ENCODE measurements at regions not wholly inside any gene's neighbourhood (a gene's known extent, or its start where the extent isn't known, plus 50 kb on each side); places are given as distances from the start of the nearest gene placed in this dataset.

DNA sequence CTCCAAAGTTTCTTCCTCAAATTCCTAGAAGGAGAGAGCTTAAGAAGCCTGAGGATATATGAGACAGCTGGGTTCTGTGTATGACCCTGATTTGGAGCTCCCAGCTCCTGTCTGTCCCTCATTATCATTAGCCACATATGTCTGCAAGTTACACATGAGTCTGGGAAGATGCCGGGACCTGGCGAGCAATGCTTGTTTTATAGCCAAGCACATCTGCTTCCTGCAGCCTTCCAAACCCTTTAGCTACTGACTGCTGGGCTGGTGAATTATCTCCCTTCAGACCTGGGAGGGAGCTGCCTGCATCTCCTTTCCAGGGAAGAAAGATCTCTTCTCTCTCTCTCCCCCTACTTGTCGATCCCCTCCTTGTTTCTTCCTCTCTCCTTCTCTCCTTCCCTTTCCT is 556.7 kb upstream of the BOD1L1 start:
- intact Hi-C loops (cut with DNase I; ENCODE audit: low total_unique reads) = no loop called here
- Histone ChIP-seq H3K4me1 (no peaks in the 10 kb centered on the region), H3K4me3 (no peak overlapping the region), H3K27ac (no peak overlapping the region), H3K27me3 (no peaks in the 10 kb centered on the region), H3K36me3 (no peaks in the 10 kb centered on the region), H3K9me3 (no peaks in the 10 kb centered on the region)
- TF ChIP-seq, protein P1, sequence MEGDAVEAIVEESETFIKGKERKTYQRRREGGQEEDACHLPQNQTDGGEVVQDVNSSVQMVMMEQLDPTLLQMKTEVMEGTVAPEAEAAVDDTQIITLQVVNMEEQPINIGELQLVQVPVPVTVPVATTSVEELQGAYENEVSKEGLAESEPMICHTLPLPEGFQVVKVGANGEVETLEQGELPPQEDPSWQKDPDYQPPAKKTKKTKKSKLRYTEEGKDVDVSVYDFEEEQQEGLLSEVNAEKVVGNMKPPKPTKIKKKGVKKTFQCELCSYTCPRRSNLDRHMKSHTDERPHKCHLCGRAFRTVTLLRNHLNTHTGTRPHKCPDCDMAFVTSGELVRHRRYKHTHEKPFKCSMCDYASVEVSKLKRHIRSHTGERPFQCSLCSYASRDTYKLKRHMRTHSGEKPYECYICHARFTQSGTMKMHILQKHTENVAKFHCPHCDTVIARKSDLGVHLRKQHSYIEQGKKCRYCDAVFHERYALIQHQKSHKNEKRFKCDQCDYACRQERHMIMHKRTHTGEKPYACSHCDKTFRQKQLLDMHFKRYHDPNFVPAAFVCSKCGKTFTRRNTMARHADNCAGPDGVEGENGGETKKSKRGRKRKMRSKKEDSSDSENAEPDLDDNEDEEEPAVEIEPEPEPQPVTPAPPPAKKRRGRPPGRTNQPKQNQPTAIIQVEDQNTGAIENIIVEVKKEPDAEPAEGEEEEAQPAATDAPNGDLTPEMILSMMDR (IDR thresholded peaks at IDR 0.05) = no peak
- no peak for DNase-seq

DNA sequence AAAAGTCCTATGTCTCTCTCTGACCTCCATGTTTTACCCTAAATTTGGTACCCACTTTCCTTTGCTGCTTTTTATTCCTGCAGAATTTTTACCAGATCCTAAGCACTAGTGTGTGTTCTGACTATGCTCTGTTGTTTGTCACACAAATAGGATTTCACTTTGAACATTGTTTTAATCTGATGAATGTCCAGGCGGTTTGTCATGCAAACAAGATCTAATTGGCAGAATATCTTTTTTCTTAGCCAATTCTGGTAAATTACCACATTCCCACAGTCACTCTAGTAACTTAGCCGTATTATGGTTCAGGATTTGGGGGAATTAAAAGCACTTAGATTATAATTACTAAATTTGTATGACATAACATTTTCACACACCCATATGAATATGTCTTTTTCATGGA is 557.2 kb upstream of the BOD1L1 start:
- no peak for DNase-seq
- Histone ChIP-seq H3K27ac (no peak overlapping the region), H3K27me3 (no peaks in the 10 kb centered on the region), H3K36me3 (no peaks in the 10 kb centered on the region), H3K4me1 (no peaks in the 10 kb centered on the region), H3K4me3 (no peak overlapping the region), H3K9me3 (no peaks in the 10 kb centered on the region)
- intact Hi-C loops (cut with DNase I; ENCODE audit: low total_unique reads) = no loop called here
- TF ChIP-seq, protein P1 (IDR thresholded peaks at IDR 0.05) = no peak

GRCh38 chr4:14188214-14188613 is 560.7 kb upstream of the BOD1L1 start:
- H3K27ac ChIP-seq = no peak overlapping the region
- H3K36me3 ChIP-seq = no peaks in the 10 kb centered on the region
- no peak overlapping the region for H3K4me3 ChIP-seq
- no peaks in the 10 kb centered on the region for H3K9me3 ChIP-seq
- intact Hi-C loops (cut with DNase I; ENCODE audit: low total_unique reads) = no loop called here
- H3K27me3 ChIP-seq = no peaks in the 10 kb centered on the region
- DNase-seq = no peak
- TF ChIP-seq, protein P1 (IDR thresholded peaks at IDR 0.05) = no peak
- H3K4me1 ChIP-seq = no peaks in the 10 kb centered on the region

DNA sequence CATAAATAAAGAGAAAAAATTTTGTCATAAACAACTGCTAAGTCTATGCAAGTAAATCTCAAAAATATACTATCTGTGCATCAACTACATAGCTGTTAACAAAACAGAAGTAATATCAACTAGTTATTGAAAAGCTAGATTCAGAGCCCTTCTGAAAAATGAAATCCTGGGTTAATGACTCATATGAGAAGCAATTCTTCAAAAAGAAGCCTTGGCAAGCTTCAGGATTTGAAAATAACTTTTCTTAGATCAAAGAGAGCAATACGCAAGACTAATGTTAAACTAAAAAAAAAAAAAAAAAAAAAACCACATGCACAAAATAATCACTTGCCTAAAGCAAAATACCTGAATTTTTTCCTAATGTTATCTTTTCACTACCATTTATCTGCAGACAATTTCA is 566.1 kb upstream of the BOD1L1 start:
- Histone ChIP-seq H3K4me1 (no peaks in the 10 kb centered on the region), H3K27me3 (no peaks in the 10 kb centered on the region), H3K4me3 (no peak overlapping the region), H3K36me3 (no peaks in the 10 kb centered on the region), H3K27ac (no peak overlapping the region), H3K9me3 (no peaks in the 10 kb centered on the region)
- intact Hi-C loops (cut with DNase I; ENCODE audit: low total_unique reads) = no loop called here
- DNase-seq = no peak
- TF ChIP-seq, protein P1 (IDR thresholded peaks at IDR 0.05) = no peak

DNA sequence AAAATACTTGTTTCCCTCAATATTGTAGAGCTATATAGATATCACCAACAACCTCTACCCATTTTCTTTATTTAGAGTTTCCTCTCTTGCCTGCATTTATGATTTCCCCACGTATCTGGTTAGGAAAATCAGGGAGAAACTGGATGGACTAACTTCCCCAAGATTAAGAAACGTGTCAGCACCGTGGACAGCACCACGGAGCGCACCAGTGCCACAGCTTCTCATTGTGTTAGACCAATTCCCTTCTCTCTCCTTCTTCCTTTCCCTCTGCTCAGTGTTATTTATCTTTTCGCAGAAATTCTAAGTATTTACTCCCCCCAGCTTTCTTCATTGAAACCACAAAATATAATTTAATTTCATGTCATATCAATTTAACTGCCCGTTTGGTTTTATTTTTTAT is 568.6 kb upstream of the BOD1L1 start:
- Histone ChIP-seq H3K27me3 (no peaks in the 10 kb centered on the region), H3K4me3 (no peak overlapping the region), H3K4me1 (no peaks in the 10 kb centered on the region), H3K9me3 (no peaks in the 10 kb centered on the region), H3K36me3 (no peaks in the 10 kb centered on the region), H3K27ac (no peak overlapping the region)
- TF ChIP-seq, protein P1 (IDR thresholded peaks at IDR 0.05) = no peak
- peak in 1 of 2 donors; percentile 32 for DNase-seq
- intact Hi-C loops (cut with DNase I; ENCODE audit: low total_unique reads) = no loop called here

DNA sequence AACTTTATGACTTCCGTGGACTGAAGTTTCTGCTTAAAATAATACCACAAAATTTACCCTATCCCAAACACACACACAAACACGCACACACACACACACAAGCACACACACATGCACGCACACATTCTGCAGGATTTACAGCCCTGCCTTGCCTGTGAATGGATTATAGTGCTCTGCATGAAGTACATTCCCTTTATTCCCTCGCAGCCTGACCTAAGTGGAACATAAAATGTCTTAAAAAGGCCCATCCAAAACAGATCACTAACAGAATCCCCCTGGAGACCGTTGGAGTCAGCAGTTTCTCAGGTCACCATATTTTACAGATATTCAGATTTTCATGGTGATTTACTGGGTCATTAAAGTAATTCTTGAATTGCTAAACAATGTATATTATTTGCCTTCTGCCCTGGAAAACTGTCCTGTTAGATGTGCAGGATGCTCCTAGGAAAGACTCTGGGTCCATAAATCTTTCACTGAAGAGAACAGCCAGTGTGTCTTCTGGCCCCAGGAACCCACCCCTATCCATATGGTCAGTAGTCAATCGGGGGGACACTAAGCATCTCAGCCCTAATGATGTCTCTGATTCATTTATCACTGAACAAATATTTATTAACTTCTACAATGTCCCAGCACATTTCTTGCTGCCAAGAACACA is 587.7 kb upstream of the BOD1L1 start:
- Histone ChIP-seq H3K4me3 (no peak overlapping the region), H3K36me3 (no peaks in the 10 kb centered on the region), H3K9me3 (peaks cover 0 to 4% (median 0%) of the 10 kb centered on the region in 3 donors), H3K27me3 (no peaks in the 10 kb centered on the region), H3K4me1 (no peaks in the 10 kb centered on the region), H3K27ac (no peak overlapping the region)
- DNase-seq = no peak
- TF ChIP-seq, protein P1 (IDR thresholded peaks at IDR 0.05) = no peak
- intact Hi-C loops (cut with DNase I; ENCODE audit: low total_unique reads) = no loop called here

Measured in tibial artery (tissue), 4 donors.